ENCODE measurements at regions not wholly inside any gene's neighbourhood (a gene's known extent, or its start where the extent isn't known, plus 50 kb on each side); places are given as distances from the start of the nearest gene placed in this dataset.

DNA sequence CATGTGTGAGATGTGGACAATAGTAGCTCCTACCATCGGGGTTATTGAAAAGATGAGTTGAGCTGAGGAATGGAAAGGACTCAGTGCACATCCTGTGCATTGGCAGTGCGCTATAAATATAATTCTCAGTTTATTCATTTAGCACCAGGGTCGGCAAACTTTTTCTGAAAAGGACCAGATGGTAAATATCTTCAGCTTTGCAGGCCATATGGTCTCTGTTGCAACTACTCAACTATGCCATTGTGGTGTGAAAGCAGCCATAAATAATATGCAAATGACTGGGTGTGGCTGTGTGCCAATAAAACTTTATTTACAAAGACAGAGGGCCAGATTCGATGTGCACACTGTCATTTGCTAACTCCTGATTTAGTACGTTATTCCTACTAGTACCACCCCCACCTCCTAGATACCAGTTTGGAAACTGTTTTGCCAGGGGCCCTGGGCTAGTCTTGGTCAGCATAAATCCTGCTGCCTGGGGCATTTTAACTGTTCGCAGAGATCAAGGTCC, 422.9 kb upstream of the MKI67 start:
- H3K36me3 ChIP-seq: no peaks in the 10 kb centered on the region
- H3K4me1 ChIP-seq: no peaks in the 10 kb centered on the region
- H3K4me3 ChIP-seq: no peak overlapping the region
- DNase-seq (ENCODE audit: extremely low spot score in 2 of 2): no peak
- TF ChIP-seq POLR2AphosphoS5 (IDR thresholded peaks at IDR 0.05; ENCODE audit: insufficient read depth in 1 of 2, low read depth in 1 of 2) (no peak), POLR2A (IDR thresholded peaks at IDR 0.05) (no peak)
- TF ChIP-seq, protein P1, sequence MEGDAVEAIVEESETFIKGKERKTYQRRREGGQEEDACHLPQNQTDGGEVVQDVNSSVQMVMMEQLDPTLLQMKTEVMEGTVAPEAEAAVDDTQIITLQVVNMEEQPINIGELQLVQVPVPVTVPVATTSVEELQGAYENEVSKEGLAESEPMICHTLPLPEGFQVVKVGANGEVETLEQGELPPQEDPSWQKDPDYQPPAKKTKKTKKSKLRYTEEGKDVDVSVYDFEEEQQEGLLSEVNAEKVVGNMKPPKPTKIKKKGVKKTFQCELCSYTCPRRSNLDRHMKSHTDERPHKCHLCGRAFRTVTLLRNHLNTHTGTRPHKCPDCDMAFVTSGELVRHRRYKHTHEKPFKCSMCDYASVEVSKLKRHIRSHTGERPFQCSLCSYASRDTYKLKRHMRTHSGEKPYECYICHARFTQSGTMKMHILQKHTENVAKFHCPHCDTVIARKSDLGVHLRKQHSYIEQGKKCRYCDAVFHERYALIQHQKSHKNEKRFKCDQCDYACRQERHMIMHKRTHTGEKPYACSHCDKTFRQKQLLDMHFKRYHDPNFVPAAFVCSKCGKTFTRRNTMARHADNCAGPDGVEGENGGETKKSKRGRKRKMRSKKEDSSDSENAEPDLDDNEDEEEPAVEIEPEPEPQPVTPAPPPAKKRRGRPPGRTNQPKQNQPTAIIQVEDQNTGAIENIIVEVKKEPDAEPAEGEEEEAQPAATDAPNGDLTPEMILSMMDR (IDR thresholded peaks at IDR 0.05): no peak
- H3K27ac ChIP-seq: no peak overlapping the region
- H3K27me3 ChIP-seq: no peaks in the 10 kb centered on the region
- intact Hi-C loops (cut with DNase I): no loop called here
- H3K9me3 ChIP-seq: no peaks in the 10 kb centered on the region

DNA sequence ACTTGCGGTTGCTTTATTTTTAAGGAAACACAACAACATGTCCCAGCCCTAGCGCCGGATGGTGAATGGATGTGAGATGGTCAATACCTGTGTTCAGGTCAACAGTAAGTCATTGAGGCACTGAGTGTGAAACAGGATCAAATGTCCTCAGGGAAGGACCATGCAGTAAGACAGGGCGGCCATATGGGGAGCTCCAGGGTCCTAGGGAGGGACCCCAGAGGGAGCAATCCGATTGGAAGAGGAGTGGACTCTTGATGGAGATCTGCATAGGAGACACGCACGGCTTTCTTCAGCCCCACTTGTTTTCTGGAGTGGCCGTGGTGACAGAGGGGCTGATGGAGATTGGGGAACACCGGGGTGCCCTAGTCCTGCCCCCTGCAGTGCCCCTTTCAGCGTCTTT, 423.8 kb upstream of the MKI67 start:
- intact Hi-C loops (cut with DNase I): no loop called here

DNA sequence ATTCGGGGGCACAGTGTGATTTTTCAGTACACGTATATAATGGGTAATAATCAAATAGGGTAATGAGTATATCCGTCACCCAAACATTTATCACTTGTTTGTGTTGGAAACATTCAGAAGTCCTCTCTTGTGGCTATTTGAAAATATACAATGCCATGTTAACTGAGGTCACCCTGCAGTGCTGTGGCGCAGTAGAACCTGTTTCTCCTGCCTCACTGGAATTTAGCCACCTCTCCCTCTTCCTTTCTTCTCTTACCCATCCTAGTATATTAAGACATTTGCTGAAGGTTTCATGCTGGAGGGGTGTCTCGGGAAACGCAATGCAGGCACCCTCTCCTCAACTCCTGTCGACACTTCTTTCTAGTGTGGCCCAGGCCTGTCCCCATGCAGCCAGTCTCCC, 425.3 kb upstream of the MKI67 start:
- Histone ChIP-seq H3K9me3 (no peaks in the 10 kb centered on the region), H3K27me3 (no peaks in the 10 kb centered on the region), H3K4me1 (no peaks in the 10 kb centered on the region), H3K27ac (no peak overlapping the region), H3K36me3 (no peaks in the 10 kb centered on the region), H3K4me3 (no peak overlapping the region)
- TF ChIP-seq, protein P1 (IDR thresholded peaks at IDR 0.05): no peak
- TF ChIP-seq POLR2A (IDR thresholded peaks at IDR 0.05) (no peak), POLR2AphosphoS5 (IDR thresholded peaks at IDR 0.05; ENCODE audit: insufficient read depth in 1 of 2, low read depth in 1 of 2) (no peak)
- intact Hi-C loops (cut with DNase I): no loop called here
- no peak for DNase-seq (ENCODE audit: extremely low spot score in 2 of 2)

More for the DNA sequence above, 423.8 kb upstream of the MKI67 start:
- Histone ChIP-seq H3K36me3 (no peaks in the 10 kb centered on the region), H3K27ac (no peak overlapping the region), H3K4me3 (no peak overlapping the region), H3K4me1 (no peaks in the 10 kb centered on the region), H3K9me3 (no peaks in the 10 kb centered on the region), H3K27me3 (no peaks in the 10 kb centered on the region)
- DNase-seq (ENCODE audit: extremely low spot score in 2 of 2): no peak
- no peak for TF ChIP-seq POLR2A (IDR thresholded peaks at IDR 0.05)
- TF ChIP-seq, protein P1 (IDR thresholded peaks at IDR 0.05): no peak
- no peak for TF ChIP-seq POLR2AphosphoS5 (IDR thresholded peaks at IDR 0.05; ENCODE audit: insufficient read depth in 1 of 2, low read depth in 1 of 2)

DNA sequence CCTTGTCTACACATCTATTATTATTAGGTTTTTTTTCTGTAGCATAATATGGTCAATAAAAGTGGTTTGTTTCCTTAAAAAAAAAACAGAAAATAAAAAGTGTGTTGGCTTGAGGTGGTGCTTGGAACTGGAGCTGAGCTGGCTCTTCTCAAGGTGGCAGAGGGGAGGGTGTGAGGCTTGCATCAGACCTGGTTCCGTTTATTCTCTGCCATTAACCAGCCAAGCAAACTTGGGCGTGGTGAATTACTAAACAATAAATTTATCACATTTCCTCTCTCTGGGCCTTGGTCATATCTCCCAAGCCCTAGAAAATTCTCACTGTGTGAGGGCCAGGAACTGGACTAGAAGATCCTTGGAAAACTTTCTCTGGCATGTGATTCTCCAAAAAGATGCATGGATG, 427.5 kb upstream of the MKI67 start:
- H3K27ac ChIP-seq: no peak overlapping the region
- DNase-seq (ENCODE audit: extremely low spot score in 2 of 2): no peak
- no peak overlapping the region for H3K4me3 ChIP-seq

More for the DNA sequence above, 427.5 kb upstream of the MKI67 start:
- no peaks in the 10 kb centered on the region for H3K9me3 ChIP-seq
- H3K4me1 ChIP-seq: no peaks in the 10 kb centered on the region
- H3K36me3 ChIP-seq: no peaks in the 10 kb centered on the region
- intact Hi-C loops (cut with DNase I): no loop called here
- TF ChIP-seq POLR2AphosphoS5 (IDR thresholded peaks at IDR 0.05; ENCODE audit: insufficient read depth in 1 of 2, low read depth in 1 of 2): no peak
- TF ChIP-seq POLR2A (IDR thresholded peaks at IDR 0.05): no peak
- TF ChIP-seq, protein P1 (IDR thresholded peaks at IDR 0.05): no peak
- no peaks in the 10 kb centered on the region for H3K27me3 ChIP-seq
